PC-9 (cell line): ENCODE measurements at regions not wholly inside any gene's neighbourhood (a gene's known extent, or its start where the extent isn't known, plus 50 kb on each side); places are given as distances from the start of the nearest gene placed in this dataset.

Experiments
- BruUV-seq: library from RNA; stranded (reverse); fragments of 400-500 nt; replicated peaks from 2 replicates; lab custom pipeline; 2021; lab: Mats Ljungman, UMichigan
- CTCF ChIA-PET: fragments of 300-600 bp; sonication (Branson Sonifier 250); formaldehyde crosslinking; loops from one replicate; lab custom pipeline; 2022; ENCODE audit warnings: antibody characterized with exemption; lab: Charles Lee
- POLR2A ChIA-PET: fragments of 300-600 bp; sonication (Branson Sonifier 250); formaldehyde crosslinking; loops from one replicate; lab custom pipeline; 2022; ENCODE audit warnings: antibody characterized with exemption; ENCODE audit not compliant: unreplicated experiment; lab: Charles Lee
- DNase-seq, 2 experiments: peaks; one replicate each; pipeline versions ENCODE4 v3.0.0 to v3.0.0-alpha.2; 2015 to 2022; ENCODE audit warnings: mixed read lengths in 1 of 2
- H2AFZ ChIP-seq: fragments of 200-600 bp; sonication (generic); 2 replicates; pipeline ENCODE4 v1.8.1; 2017; ENCODE audit warnings: antibody characterized with exemption
- H3F3A ChIP-seq: fragments of 200-600 bp; sonication (generic); 2 replicates; pipeline ENCODE4 v1.8.1; 2017; ENCODE audit warnings: antibody characterized with exemption, mild to moderate bottlenecking, low read depth; ENCODE audit not compliant: insufficient read depth
- H3K27ac ChIP-seq: fragments of 200-600 bp; sonication (generic); 2 replicates; pipeline ENCODE4 v1.6.1; 2016; ENCODE audit warnings: mixed run types
- H3K27me3 ChIP-seq: fragments of 200-600 bp; sonication (generic); 2 replicates; pipeline ENCODE4 v1.6.1; 2016; ENCODE audit warnings: low read depth, mixed run types; ENCODE audit not compliant: insufficient read depth
- H3K36me3 ChIP-seq: fragments of 200-600 bp; sonication (generic); 2 replicates; pipeline ENCODE4 v1.6.1; 2016; ENCODE audit warnings: low read depth, mixed run types
- H3K4me1 ChIP-seq: fragments of 200-600 bp; sonication (generic); replicated peaks from 2 replicates; pipeline ENCODE4 v1.6.1; 2016; ENCODE audit warnings: mixed run types; ENCODE audit not compliant: insufficient read depth
- H3K4me2 ChIP-seq: fragments of 200-600 bp; sonication (generic); 2 replicates; pipeline ENCODE4 v1.6.1; 2017; ENCODE audit warnings: mixed run types
- H3K4me3 ChIP-seq: fragments of 200-600 bp; sonication (generic); 2 replicates; pipeline ENCODE4 v1.6.1; 2016; ENCODE audit warnings: mixed run types
- H3K79me2 ChIP-seq: fragments of 200-600 bp; sonication (generic); 2 replicates; pipeline ENCODE4 v1.6.1; 2017; ENCODE audit warnings: low read depth, mixed run types
- H3K9me2 ChIP-seq: fragments of 200-600 bp; sonication (generic); 2 replicates; pipeline ENCODE4 v1.8.1; 2017; ENCODE audit warnings: mild to moderate bottlenecking; ENCODE audit not compliant: insufficient read depth
- H3K9me3 ChIP-seq: fragments of 200-600 bp; sonication (generic); 2 replicates; pipeline ENCODE4 v1.8.1; 2016; ENCODE audit warnings: low read depth; ENCODE audit not compliant: insufficient read depth
- H4K20me1 ChIP-seq: fragments of 200-600 bp; sonication (generic); 2 replicates; pipeline ENCODE4 v1.8.1; 2017; ENCODE audit not compliant: insufficient read depth
- CTCF ChIP-seq: fragments of 200-600 bp; sonication (generic); conservative IDR thresholded peaks from 2 replicates; pipeline ENCODE4 v1.6.1; 2017; ENCODE audit warnings: mixed run types, antibody characterized with exemption, mild to moderate bottlenecking, moderate library complexity
- EZH2 ChIP-seq: fragments of 200-600 bp; sonication (generic); IDR thresholded peaks from 2 replicates; pipeline ENCODE4 v1.8.0; 2017; ENCODE audit warnings: antibody characterized with exemption, low read depth
- intact Hi-C: fragments of 100-400 bp; cut with micrococcal nuclease; formaldehyde crosslinking; loops from one replicate; pipeline ENCODE4 v1.10.0; 2022; ENCODE audit not compliant: unreplicated experiment

- ChIA-PET CTCF (no interaction called here), POLR2A (no interaction called here)
- Histone ChIP-seq H3K4me2 (no peak overlapping the region), H3F3A (no peaks in the 10 kb centered on the region), H3K36me3 (no peaks in the 10 kb centered on the region), H3K4me3 (no peak overlapping the region), H3K9me2 (no peaks in the 10 kb centered on the region), H3K27me3 (no peaks in the 10 kb centered on the region), H3K27ac (no peak overlapping the region), H4K20me1 (no peaks in the 10 kb centered on the region), H2AFZ (no peak overlapping the region), H3K9me3 (no peaks in the 10 kb centered on the region), H3K4me1 (no peaks in the 10 kb centered on the region), H3K79me2 (no peaks in the 10 kb centered on the region)
- BruUV-seq: no TSS peak
- intact Hi-C loops: no loop called here
- DNase-seq: no peak
- TF ChIP-seq CTCF (no peak), EZH2 (no peak)
These were observed 162.0 kb downstream of the TRAM1L1 start for GRCh38 chr4:116923389-116923788.

DNA sequence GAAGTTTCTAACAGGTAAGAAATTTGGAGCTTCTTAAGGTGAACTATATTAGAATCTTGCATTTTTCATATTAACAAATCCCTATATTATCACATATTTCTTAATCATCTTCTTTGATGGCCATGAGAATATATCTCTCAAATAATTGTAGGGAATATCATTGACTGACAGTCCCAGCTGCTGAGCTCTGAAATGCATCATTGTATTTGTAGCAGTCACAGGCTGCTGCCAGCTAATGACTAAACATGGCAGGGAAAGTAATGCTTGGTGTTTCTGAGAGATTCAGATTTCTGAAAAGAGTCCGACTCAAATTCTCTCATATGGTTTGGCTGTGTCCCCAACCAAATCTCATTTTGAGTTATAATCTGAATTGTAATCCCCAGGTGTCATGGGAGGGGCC lies 171.9 kb downstream of the TRAM1L1 start:
- DNase-seq: no peak
- CTCF ChIA-PET: no interaction called here
- POLR2A ChIA-PET: no interaction called here
- Histone ChIP-seq H4K20me1 (no peaks in the 10 kb centered on the region), H3K27ac (no peak overlapping the region), H3K79me2 (no peaks in the 10 kb centered on the region), H3K4me3 (no peak overlapping the region), H3K4me2 (no peak overlapping the region), H3K9me3 (no peaks in the 10 kb centered on the region), H2AFZ (no peak overlapping the region), H3K4me1 (no peaks in the 10 kb centered on the region), H3K27me3 (no peaks in the 10 kb centered on the region), H3F3A (no peaks in the 10 kb centered on the region), H3K36me3 (no peaks in the 10 kb centered on the region), H3K9me2 (no peaks in the 10 kb centered on the region)
- TF ChIP-seq CTCF: no peak
- no peak for TF ChIP-seq EZH2
- BruUV-seq: no TSS peak
- intact Hi-C loops: no loop called here

GRCh38 chr4:116906758-116907157 lies 178.6 kb downstream of the TRAM1L1 start:
- Histone ChIP-seq H3K9me2 (no peaks in the 10 kb centered on the region), H3K79me2 (no peaks in the 10 kb centered on the region), H3K4me1 (no peaks in the 10 kb centered on the region), H2AFZ (no peak overlapping the region), H3K4me3 (no peak overlapping the region), H3K9me3 (no peaks in the 10 kb centered on the region), H4K20me1 (no peaks in the 10 kb centered on the region), H3K27me3 (no peaks in the 10 kb centered on the region), H3F3A (no peaks in the 10 kb centered on the region), H3K4me2 (no peak overlapping the region), H3K36me3 (no peaks in the 10 kb centered on the region), H3K27ac (no peak overlapping the region)
- ChIA-PET CTCF (no interaction called here), POLR2A (no interaction called here)
- TF ChIP-seq CTCF: no peak
- no peak for TF ChIP-seq EZH2
- intact Hi-C loops: no loop called here
- no TSS peak for BruUV-seq
- DNase-seq: no peak
